Upper lobe of left lung (tissue), 4 donors: ENCODE measurements at regions not wholly inside any gene's neighbourhood (a gene's known extent, or its start where the extent isn't known, plus 50 kb on each side); places are given as distances from the start of the nearest gene placed in this dataset.

ENCODE experiments used
- CTCF ChIP-seq, 6 experiments: fragments of 450-650 bp in 4 of 6; fragments of 200-600 bp in 2 of 6; sonication (generic) in 2 of 6; IDR thresholded peaks; one replicate each; pipeline ENCODE4 v1.5.1; 2016 to 2019; ENCODE audit warnings: antibody characterized with exemption in 6 of 6
- EP300 ChIP-seq, 4 donors: sonication (generic); formaldehyde crosslinking; IDR thresholded peaks; one replicate each; pipeline ENCODE4 v1.5.1; 2017; ENCODE audit warnings: antibody characterized with exemption in 4 of 4, control low read depth in 2 of 4
- POLR2A ChIP-seq, 4 donors: fragments of 450-650 bp; IDR thresholded peaks; one replicate each; pipeline ENCODE4 v1.5.1; 2016 to 2017; ENCODE audit warnings: antibody characterized with exemption in 4 of 4, mild to moderate bottlenecking in 2 of 4
- POLR2AphosphoS5 ChIP-seq, 2 donors: sonication (generic); formaldehyde crosslinking; IDR thresholded peaks; one replicate each; pipeline ENCODE4 v1.5.1; 2017; ENCODE audit warnings: antibody characterized with exemption in 2 of 2

GRCh38 chr4:129429581-129430320 is 333.8 kb downstream of the C4orf33 start:
- TF ChIP-seq CTCF (IDR thresholded peaks at IDR 0.05) (no peak), POLR2AphosphoS5 (IDR thresholded peaks at IDR 0.05) (no peak), EP300 (IDR thresholded peaks at IDR 0.05) (no peak), POLR2A (IDR thresholded peaks at IDR 0.05) (no peak)
